ENCODE measurements at regions not wholly inside any gene's neighbourhood (a gene's known extent, or its start where the extent isn't known, plus 50 kb on each side); places are given as distances from the start of the nearest gene placed in this dataset.

GRCh38 chr1:234706931-234707330 is 97.0 kb upstream of the IRF2BP2 start:
- no peak for TF ChIP-seq CTCF (IDR thresholded peaks at IDR 0.05)
- H3K4me3 Mint-ChIP-seq, result no peak overlapping the region
- H3K27ac Mint-ChIP-seq, result no peak overlapping the region
- no peak for DNase-seq
- H3K27me3 Mint-ChIP-seq (ENCODE audit: insufficient read depth), result peaks cover 3% of the 10 kb centered on the region
- no peaks in the 10 kb centered on the region for H3K9me3 Mint-ChIP-seq
- no peaks in the 10 kb centered on the region for H3K36me3 Mint-ChIP-seq (ENCODE audit: low read depth)
- H3K4me1 Mint-ChIP-seq (ENCODE audit: low read depth), result peaks cover 38% of the 10 kb centered on the region

GRCh38 chr1:234706199-234706598 is 96.2 kb upstream of the IRF2BP2 start:
- Mint-ChIP-seq H3K4me1 (ENCODE audit: low read depth) (peaks cover 31% of the 10 kb centered on the region), H3K27ac (no peak overlapping the region), H3K9me3 (no peaks in the 10 kb centered on the region), H3K4me3 (no peak overlapping the region), H3K27me3 (ENCODE audit: insufficient read depth) (peaks cover 3% of the 10 kb centered on the region), H3K36me3 (ENCODE audit: low read depth) (no peaks in the 10 kb centered on the region)
- TF ChIP-seq CTCF (IDR thresholded peaks at IDR 0.05), result no peak
- no peak for DNase-seq

GRCh38 chr1:234705615-234706014 is 95.6 kb upstream of the IRF2BP2 start:
- no peaks in the 10 kb centered on the region for H3K36me3 Mint-ChIP-seq (ENCODE audit: low read depth)
- no peak for TF ChIP-seq CTCF (IDR thresholded peaks at IDR 0.05)
- no peaks in the 10 kb centered on the region for H3K9me3 Mint-ChIP-seq
- H3K4me1 Mint-ChIP-seq (ENCODE audit: low read depth), result peaks cover 30% of the 10 kb centered on the region
- H3K27ac Mint-ChIP-seq, result no peak overlapping the region
- H3K27me3 Mint-ChIP-seq (ENCODE audit: insufficient read depth), result peaks cover 3% of the 10 kb centered on the region
- no peak for DNase-seq
- H3K4me3 Mint-ChIP-seq, result no peak overlapping the region

GRCh38 chr1:234704106-234704887 is 94.3 kb upstream of the IRF2BP2 start:
- no peak for TF ChIP-seq CTCF (IDR thresholded peaks at IDR 0.05)
- Mint-ChIP-seq H3K27ac (no peak overlapping the region), H3K27me3 (ENCODE audit: insufficient read depth) (peaks cover 3% of the 10 kb centered on the region), H3K4me3 (no peak overlapping the region), H3K36me3 (ENCODE audit: low read depth) (no peaks in the 10 kb centered on the region), H3K4me1 (ENCODE audit: low read depth) (peaks cover 41% of the 10 kb centered on the region), H3K9me3 (no peaks in the 10 kb centered on the region)
- no peak for DNase-seq

GRCh38 chr1:234702342-234703000 is 92.5 kb upstream of the IRF2BP2 start:
- TF ChIP-seq CTCF (IDR thresholded peaks at IDR 0.05), result no peak
- Mint-ChIP-seq H3K27me3 (ENCODE audit: insufficient read depth) (peaks cover 3% of the 10 kb centered on the region), H3K9me3 (no peaks in the 10 kb centered on the region), H3K4me3 (no peak overlapping the region), H3K27ac (no peak overlapping the region), H3K4me1 (ENCODE audit: low read depth) (peaks cover 24% of the 10 kb centered on the region), H3K36me3 (ENCODE audit: low read depth) (no peaks in the 10 kb centered on the region)
- no peak for DNase-seq
